Neural crest cell (in vitro differentiated cells): ENCODE measurements at regions not wholly inside any gene's neighbourhood (a gene's known extent, or its start where the extent isn't known, plus 50 kb on each side); places are given as distances from the start of the nearest gene placed in this dataset.

ENCODE experiments used
- DNase-seq: peaks from one replicate; pipeline ENCODE4 v3.0.0; 2021; ENCODE audit warnings: low read depth, mixed read lengths, low spot score
- H3K27ac Mint-ChIP-seq: one replicate; pipeline ENCODE4 v1.8.0; 2021; ENCODE audit warnings: mild to moderate bottlenecking, mixed read lengths; ENCODE audit not compliant: unreplicated experiment
- H3K27me3 Mint-ChIP-seq: 2 replicates; pipeline ENCODE4 v1.8.0; 2021; ENCODE audit warnings: low read depth, mild to moderate bottlenecking, mixed read lengths
- H3K36me3 Mint-ChIP-seq: 2 replicates; pipeline ENCODE4 v1.8.0; 2021; ENCODE audit warnings: low read depth, mild to moderate bottlenecking, mixed read lengths
- H3K4me1 Mint-ChIP-seq: 2 replicates; pipeline ENCODE4 v1.8.0; 2021; ENCODE audit warnings: mixed read lengths
- H3K4me3 Mint-ChIP-seq: one replicate; pipeline ENCODE4 v1.8.0; 2021; ENCODE audit warnings: mild to moderate bottlenecking, mixed read lengths
- H3K9me3 Mint-ChIP-seq: 2 replicates; pipeline ENCODE4 v1.8.0; 2021; ENCODE audit warnings: mixed read lengths
- CTCF ChIP-seq: fragments of 200-600 bp; sonication (generic); conservative IDR thresholded peaks from 2 replicates; pipeline ENCODE4 v1.5.0; 2021; ENCODE audit warnings: antibody characterized with exemption, mild to moderate bottlenecking

- Mint-ChIP-seq H3K27me3 (no peaks in the 10 kb centered on the region), H3K27ac (no peak overlapping the region), H3K4me1 (no peaks in the 10 kb centered on the region), H3K4me3 (no peak overlapping the region), H3K9me3 (peaks cover 3% of the 10 kb centered on the region), H3K36me3 (no peaks in the 10 kb centered on the region)
- TF ChIP-seq CTCF = no peak
- no peak for DNase-seq
Observed at GRCh38 chr20:24366336-24367004, 103.0 kb upstream of the SYNDIG1 start.

DNA sequence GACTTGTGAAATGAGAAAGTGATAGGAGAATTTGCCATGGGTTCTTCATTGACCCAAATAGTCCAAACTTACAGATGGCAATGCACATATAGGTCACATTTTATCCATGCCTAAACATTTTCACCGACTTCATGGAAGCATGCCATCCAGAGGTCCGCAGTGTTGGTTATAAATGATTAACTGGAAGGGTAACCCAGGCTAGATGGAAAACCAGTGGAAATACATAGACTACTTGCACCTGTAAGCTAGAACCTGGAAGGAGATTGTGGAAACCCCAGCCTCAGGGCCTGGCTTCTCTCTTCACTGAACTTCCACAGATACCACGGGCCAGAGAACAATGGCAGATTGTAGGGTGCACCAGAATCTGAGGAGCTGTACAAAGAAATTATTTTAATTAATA, 103.8 kb upstream of the SYNDIG1 start:
- Mint-ChIP-seq H3K9me3 (peaks cover 3% of the 10 kb centered on the region), H3K4me1 (no peaks in the 10 kb centered on the region), H3K36me3 (no peaks in the 10 kb centered on the region), H3K4me3 (no peak overlapping the region), H3K27ac (no peak overlapping the region), H3K27me3 (no peaks in the 10 kb centered on the region)
- no peak for TF ChIP-seq CTCF
- DNase-seq = no peak

GRCh38 chr20:24364482-24364881, 104.9 kb upstream of the SYNDIG1 start:
- peaks cover 3% of the 10 kb centered on the region for H3K9me3 Mint-ChIP-seq
- H3K36me3 Mint-ChIP-seq = no peaks in the 10 kb centered on the region
- peaks cover 3% of the 10 kb centered on the region for H3K4me1 Mint-ChIP-seq
- no peak overlapping the region for H3K4me3 Mint-ChIP-seq
- no peak for TF ChIP-seq CTCF
- no peak for DNase-seq
- H3K27ac Mint-ChIP-seq = no peak overlapping the region
- H3K27me3 Mint-ChIP-seq = peaks cover 2% of the 10 kb centered on the region

GRCh38 chr20:24363031-24363430, 106.4 kb upstream of the SYNDIG1 start:
- H3K4me3 Mint-ChIP-seq = no peak overlapping the region
- peaks cover 8% of the 10 kb centered on the region for H3K4me1 Mint-ChIP-seq
- no peak for DNase-seq
- peaks cover 2% of the 10 kb centered on the region for H3K27me3 Mint-ChIP-seq
- no peak overlapping the region for H3K27ac Mint-ChIP-seq
- H3K9me3 Mint-ChIP-seq = peaks cover 3% of the 10 kb centered on the region
- H3K36me3 Mint-ChIP-seq = no peaks in the 10 kb centered on the region
- TF ChIP-seq CTCF = no peak

DNA sequence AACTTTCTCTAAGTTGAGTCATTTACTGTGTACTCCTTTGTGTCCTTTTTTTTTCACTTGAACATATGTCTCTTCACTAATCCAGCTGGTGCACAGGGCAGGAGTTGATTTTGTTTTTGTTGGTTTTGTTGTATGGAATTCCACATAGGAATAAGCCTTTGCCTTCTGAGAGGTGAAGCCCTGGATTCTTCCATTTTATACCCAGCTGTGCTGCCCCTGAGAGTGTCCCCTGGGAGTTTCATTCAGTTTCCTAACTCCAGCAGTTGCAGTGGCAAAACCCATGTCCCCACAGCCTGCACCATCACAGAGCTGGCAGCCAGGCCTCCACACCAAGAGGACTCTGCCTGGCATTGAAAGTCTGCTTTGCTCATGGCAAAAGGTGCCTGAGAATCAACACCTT, 107.3 kb upstream of the SYNDIG1 start:
- peaks cover 3% of the 10 kb centered on the region for H3K9me3 Mint-ChIP-seq
- no peaks in the 10 kb centered on the region for H3K36me3 Mint-ChIP-seq
- no peak overlapping the region for H3K27ac Mint-ChIP-seq
- H3K4me1 Mint-ChIP-seq = peaks cover 14% of the 10 kb centered on the region
- no peak for TF ChIP-seq CTCF
- no peak overlapping the region for H3K4me3 Mint-ChIP-seq
- H3K27me3 Mint-ChIP-seq = peaks cover 2% of the 10 kb centered on the region
- no peak for DNase-seq
